Stimulated activated naive B cell treated with anti-CD40 and anti-IgM and Interleukin-4, amounts not matched to agents 10 μg/mL and 1 μg/mL and 100 μg/mL, for 72 hours (primary cell): ENCODE measurements at regions not wholly inside any gene's neighbourhood (a gene's known extent, or its start where the extent isn't known, plus 50 kb on each side); places are given as distances from the start of the nearest gene placed in this dataset.

Source experiments
- ATAC-seq, 2 donors: fragments of 150-1000 bp; cut with Tn5 transposase; replicated peaks; 2 replicates each; pipeline ENCODE4 v1.10.0; 2021; ENCODE audit warnings: moderate library complexity in 1 of 2
- DNase-seq: peaks from one replicate; pipeline ENCODE4 v3.0.0; 2021
- H3K27ac Mint-ChIP-seq: one replicate; pipeline ENCODE4 v1.8.0; 2022; ENCODE audit warnings: mild to moderate bottlenecking, mixed read lengths
- H3K27me3 Mint-ChIP-seq, 2 donors: one replicate each; pipeline ENCODE4 v1.8.0; 2022; ENCODE audit warnings: mixed read lengths in 2 of 2
- H3K36me3 Mint-ChIP-seq, 2 donors: one replicate each; pipeline ENCODE4 v1.8.0; 2022; ENCODE audit warnings: mixed read lengths in 2 of 2, mild to moderate bottlenecking in 1 of 2
- H3K4me1 Mint-ChIP-seq, 2 donors: one replicate each; pipeline ENCODE4 v1.8.0; 2022; ENCODE audit warnings: mixed read lengths in 2 of 2, mild to moderate bottlenecking in 1 of 2
- H3K4me3 Mint-ChIP-seq, 2 donors: one replicate each; pipeline ENCODE4 v1.8.0; 2022; ENCODE audit warnings: mild to moderate bottlenecking in 2 of 2, mixed read lengths in 2 of 2, moderate library complexity in 1 of 2
- H3K9me3 Mint-ChIP-seq, 2 donors: one replicate each; pipeline ENCODE4 v1.8.0; 2022; ENCODE audit warnings: mixed read lengths in 2 of 2, mild to moderate bottlenecking in 1 of 2

GRCh38 chr2:238797537-238797936 is 50.3 kb upstream of the TWIST2 start:
- DNase-seq (no peak), ATAC-seq (no peak)
- no peak overlapping the region for H3K4me3 Mint-ChIP-seq
- no peaks in the 10 kb centered on the region for H3K9me3 Mint-ChIP-seq
- H3K27me3 Mint-ChIP-seq = peaks cover 8 to 15% of the 10 kb centered on the region in 2 donors
- no peak overlapping the region for H3K27ac Mint-ChIP-seq
- H3K36me3 Mint-ChIP-seq = no peaks in the 10 kb centered on the region
- H3K4me1 Mint-ChIP-seq = no peaks in the 10 kb centered on the region
